ENCODE measurements at regions not wholly inside any gene's neighbourhood (a gene's known extent, or its start where the extent isn't known, plus 50 kb on each side); places are given as distances from the start of the nearest gene placed in this dataset.

DNA sequence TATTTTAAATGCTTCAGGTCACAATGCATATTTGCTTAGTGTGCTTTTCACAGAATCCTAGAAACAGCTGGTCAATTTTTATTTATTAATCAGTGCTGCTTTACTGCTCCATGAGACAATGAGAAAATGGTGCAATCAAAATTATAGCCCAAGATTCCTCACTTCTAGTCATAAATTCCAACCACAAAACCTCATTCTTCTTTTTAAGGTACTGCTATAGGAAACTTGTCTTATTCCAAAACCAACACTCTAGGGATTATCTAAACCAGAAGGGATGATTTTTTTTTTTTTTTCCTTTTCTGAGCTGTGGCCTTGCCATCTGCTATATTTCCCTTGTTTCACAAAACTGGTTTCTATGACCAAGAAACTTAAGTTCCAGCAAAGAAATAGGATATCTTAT is 64.0 kb upstream of the SEMA3A start:
- TF ChIP-seq GATA2 (IDR thresholded peaks at IDR 0.05; ENCODE audit: low read depth, low read length) (no peak), GATA3 (IDR thresholded peaks at IDR 0.05; ENCODE audit: low read depth, low read length) (no peak)

All from SH-SY5Y (cell line).